Prostate gland (tissue), 2 donors: ENCODE measurements at regions not wholly inside any gene's neighbourhood (a gene's known extent, or its start where the extent isn't known, plus 50 kb on each side); places are given as distances from the start of the nearest gene placed in this dataset.

Source experiments
- POLR2A ChIP-seq: fragments of 450-650 bp; IDR thresholded peaks from one replicate; pipeline ENCODE4 v1.6.1; 2016; ENCODE audit warnings: antibody characterized with exemption, mild to moderate bottlenecking
- POLR2AphosphoS5 ChIP-seq: sonication (generic); formaldehyde crosslinking; IDR thresholded peaks from one replicate; pipeline ENCODE4 v1.6.1; 2017; ENCODE audit warnings: antibody characterized with exemption
- TF ChIP-seq, protein P1 (sequence below), 4 experiments: fragments of 200-600 bp in 2 of 4; fragments of 450-650 bp in 2 of 4; sonication (generic) in 2 of 4; IDR thresholded peaks; 1 replicate in 3 of 4; 2 replicates in 1 of 4; pipeline ENCODE4 v1.5.1; 2016 to 2019; ENCODE audit warnings: antibody characterized with exemption in 4 of 4, mild to moderate bottlenecking in 2 of 4, moderate library complexity in 2 of 4

DNA sequence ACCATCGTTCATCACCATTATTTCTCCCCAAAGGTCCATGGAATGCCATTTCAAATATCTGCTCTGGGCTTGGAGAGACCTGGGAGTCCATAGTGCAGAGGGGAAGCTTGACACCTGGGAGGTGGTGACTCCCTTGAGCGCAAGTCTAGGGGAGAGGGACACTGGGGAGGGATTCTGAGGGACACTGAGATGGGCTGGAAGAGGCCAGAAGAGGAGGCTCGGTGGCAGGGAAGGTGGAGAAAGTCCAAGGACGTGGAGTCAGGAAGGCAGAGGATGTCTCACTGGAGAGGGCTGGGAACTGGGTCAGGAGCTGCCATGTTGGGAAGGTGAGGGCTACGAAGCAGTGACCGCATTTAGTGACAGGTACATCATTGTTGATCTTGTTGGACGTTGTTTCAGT, 160.3 kb upstream of the MVB12B start:
- TF ChIP-seq POLR2AphosphoS5: no peak
- TF ChIP-seq, protein P1, sequence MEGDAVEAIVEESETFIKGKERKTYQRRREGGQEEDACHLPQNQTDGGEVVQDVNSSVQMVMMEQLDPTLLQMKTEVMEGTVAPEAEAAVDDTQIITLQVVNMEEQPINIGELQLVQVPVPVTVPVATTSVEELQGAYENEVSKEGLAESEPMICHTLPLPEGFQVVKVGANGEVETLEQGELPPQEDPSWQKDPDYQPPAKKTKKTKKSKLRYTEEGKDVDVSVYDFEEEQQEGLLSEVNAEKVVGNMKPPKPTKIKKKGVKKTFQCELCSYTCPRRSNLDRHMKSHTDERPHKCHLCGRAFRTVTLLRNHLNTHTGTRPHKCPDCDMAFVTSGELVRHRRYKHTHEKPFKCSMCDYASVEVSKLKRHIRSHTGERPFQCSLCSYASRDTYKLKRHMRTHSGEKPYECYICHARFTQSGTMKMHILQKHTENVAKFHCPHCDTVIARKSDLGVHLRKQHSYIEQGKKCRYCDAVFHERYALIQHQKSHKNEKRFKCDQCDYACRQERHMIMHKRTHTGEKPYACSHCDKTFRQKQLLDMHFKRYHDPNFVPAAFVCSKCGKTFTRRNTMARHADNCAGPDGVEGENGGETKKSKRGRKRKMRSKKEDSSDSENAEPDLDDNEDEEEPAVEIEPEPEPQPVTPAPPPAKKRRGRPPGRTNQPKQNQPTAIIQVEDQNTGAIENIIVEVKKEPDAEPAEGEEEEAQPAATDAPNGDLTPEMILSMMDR (IDR thresholded peaks at IDR 0.05): no peak
- no peak for TF ChIP-seq POLR2A
